ENCODE measurements at regions not wholly inside any gene's neighbourhood (a gene's known extent, or its start where the extent isn't known, plus 50 kb on each side); places are given as distances from the start of the nearest gene placed in this dataset.

DNA sequence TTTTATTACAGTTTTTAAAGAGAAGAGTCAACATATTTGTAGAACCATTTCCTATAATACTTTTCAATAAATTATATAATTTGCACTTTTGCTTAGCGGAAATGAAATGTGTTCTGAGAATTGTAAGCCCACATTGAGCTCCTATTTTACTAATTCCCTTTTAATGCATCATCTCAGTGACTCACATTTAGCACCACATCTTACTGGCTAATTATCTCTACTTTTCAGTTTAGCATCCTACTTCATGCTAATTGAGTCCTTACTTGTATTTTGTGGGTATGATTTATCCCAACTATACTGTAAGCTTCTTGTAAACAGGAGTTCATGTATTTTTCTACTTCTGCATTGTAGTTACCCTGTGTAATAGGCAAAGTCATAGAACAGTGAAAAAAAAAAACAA, 67.5 kb downstream of the TMX1 start:
- no peak for DNase-seq (ENCODE audit: low read depth)

DNA sequence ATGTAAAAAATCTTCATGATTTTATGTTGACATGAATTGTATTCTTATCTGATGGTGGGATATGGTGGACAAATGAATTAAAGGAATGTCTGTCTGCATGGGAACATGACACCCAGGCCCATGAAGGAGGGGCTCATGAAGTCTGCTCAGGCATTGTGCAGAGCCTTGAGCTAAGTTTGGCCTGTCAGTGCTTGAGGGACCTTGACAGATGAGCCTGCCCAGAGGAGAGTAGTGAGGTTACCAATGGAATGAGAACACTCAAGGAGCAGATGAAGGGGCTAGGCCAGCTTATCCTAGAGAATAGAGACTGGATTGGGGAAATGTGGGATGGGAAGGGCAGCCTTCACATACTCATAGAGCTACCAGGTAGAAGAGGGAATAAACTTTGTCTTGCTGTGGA, 68.8 kb downstream of the TMX1 start:
- DNase-seq (ENCODE audit: low read depth), result no peak

DNA sequence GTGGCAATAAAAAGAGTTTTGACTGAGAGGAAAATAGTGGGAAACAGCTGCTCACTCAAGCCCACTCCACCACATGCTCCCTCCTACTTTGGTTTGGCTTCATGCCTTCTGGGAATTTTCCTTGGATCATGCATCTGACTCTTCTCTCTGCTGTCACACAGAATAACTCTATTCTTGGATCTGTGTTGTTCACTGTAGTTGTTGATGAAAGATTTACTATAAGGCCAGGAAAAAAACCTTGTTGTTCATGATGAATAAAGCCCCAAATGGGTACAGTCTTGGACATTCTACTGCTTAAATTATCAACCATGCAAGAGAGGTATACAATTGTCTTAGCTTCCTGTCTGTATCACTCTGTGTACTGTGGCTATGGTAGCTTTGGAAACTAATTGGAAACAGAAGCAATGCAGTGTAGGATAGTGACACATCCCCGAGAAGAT, 70.5 kb downstream of the TMX1 start:
- DNase-seq (ENCODE audit: low read depth), result no peak

DNA sequence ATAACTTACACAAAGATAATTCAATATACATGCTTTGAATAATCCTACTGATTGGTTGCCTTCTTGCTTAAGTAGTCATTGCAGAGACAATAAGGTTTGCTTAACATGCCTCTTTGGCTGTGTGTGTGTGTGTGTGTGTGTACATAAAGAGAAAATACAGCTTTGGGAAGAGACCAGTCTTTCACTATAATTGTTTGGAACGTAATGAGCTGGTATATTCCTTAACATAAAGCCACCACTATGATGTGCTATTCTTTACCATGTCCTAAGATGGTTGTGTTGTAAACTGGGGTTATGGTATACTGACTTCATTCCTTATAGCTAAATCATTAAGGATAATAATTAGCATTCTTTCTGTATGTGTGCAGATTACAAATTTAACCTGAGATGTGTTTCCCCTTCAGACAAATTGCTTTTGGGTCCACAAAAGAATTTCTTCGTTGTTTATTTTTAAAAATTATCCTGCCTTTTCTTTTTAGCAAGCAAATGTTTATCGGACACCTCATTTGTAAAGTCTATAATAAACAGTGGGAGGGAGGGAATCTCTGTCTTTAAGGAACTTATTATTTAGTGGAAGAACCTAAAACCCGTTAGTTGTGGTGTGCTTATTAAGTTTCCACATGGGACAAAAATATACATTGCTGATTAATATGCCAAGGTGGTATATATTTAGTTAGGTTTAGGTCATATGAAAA, 74.4 kb downstream of the TMX1 start:
- DNase-seq (ENCODE audit: low read depth), result no peak

DNA sequence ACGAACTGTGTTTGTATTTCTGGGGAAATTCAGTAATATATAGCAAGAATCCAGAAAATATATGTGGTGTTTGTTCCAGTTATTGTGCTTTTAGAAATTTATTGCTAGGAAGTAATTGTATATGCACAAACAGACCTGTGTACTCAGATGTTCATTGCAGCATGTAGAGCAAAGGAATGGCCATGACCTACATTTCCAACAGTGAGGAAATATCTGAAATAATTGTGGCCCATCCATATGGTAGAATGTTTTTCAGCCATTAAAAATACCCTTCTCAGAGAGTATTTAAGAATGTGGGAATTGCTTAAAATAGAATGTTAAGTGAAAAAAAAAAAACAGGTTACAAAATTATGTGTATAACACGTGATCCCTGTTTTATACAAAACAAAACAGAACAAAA, 77.3 kb downstream of the TMX1 start:
- DNase-seq (ENCODE audit: low read depth), result no peak

DNA sequence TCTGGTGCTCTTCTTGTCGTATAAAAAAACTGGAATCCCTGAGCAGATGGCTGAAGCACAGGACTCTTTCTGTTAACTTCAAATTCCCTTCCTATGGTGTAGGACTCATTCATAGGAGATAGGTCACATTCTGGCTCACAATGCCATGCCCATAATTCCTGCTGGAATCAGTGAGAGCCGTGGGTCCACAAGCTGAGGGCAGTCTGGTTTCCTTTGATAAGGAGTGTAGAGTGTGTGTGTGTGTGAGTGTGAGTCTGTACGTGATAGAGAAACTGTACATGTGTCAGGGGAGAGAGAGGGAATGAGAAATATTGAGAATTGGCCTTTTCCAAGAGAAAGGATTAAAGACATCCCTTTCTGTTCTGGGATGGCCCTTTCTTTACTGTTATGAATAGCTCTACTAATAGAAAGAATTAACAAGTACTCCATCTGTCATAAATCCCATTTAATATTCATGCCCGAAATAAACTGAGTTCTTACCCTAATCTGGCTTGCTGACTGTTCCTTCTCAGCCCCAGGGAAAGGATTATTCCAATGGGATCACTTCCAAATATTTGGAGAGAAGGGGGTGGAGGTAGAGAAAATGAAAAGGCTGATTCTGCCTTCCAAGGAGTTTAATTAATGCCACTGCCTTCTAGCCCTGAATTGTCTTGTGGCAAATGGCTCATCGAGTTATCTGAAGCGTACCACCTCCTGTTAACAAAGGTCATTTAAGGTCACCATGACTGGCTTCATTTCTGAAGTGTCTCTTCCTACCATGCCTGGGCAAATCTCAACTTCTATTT, 79.0 kb downstream of the TMX1 start:
- no peak for DNase-seq (ENCODE audit: low read depth)

DNA sequence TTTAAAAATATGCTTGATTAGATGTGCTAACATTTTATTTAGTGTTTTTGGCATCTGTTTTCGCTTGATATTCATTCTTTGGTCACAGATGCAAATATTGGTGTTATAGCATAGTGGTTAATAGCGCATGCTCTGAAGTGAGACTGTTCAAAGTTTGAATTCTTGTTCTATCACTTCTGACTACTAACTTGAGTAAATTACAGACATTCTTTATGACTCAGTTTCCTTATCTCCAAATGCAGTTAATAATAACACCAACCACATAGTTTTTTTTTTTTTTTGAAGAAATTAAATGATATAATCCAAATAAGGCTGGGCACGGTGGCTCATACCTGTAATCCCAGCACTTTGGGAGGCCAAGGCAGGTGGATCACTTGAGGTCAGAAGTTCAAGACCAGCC, 81.0 kb downstream of the TMX1 start:
- no peak for DNase-seq (ENCODE audit: low read depth)

DNA sequence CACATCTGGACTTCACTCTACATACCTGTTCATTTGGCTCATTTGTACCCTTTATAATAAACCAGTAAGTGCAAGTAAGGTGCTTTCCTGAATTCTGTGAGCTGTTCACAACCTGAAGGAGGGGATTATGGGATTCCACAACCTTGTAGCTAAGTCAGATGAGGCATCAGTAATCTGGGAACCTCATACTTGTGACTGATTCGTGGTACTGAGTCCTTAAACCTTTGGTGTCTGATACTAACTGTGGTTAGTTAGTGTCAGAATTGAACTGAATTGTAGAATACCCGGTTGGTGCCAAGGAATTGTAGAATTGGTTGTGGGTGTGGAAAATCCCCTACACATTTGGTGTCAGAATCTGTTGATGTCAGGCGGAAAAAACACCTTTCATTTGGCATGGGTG, 83.4 kb downstream of the TMX1 start:
- no peak for DNase-seq (ENCODE audit: low read depth)

DNA sequence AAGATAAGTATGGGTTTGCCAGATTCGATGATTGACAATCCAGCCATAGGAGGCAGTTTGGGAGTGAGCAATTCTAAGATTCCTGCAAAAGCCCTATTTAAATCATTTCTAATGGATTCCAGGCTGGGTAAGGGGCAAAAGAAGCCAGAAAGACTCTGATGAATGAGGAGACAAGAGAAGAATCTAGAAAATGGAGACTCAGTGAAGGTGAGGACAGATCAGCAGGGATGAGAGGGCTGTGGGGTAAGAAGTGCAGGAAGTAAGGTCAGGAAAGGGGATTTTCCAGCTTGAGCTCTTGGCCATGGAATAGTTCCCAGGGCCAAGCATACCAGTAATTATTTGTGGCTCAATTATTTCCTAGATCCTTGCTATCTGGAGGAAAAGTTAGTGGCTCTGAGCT, 87.3 kb downstream of the TMX1 start:
- no peak for DNase-seq (ENCODE audit: low read depth)

DNA sequence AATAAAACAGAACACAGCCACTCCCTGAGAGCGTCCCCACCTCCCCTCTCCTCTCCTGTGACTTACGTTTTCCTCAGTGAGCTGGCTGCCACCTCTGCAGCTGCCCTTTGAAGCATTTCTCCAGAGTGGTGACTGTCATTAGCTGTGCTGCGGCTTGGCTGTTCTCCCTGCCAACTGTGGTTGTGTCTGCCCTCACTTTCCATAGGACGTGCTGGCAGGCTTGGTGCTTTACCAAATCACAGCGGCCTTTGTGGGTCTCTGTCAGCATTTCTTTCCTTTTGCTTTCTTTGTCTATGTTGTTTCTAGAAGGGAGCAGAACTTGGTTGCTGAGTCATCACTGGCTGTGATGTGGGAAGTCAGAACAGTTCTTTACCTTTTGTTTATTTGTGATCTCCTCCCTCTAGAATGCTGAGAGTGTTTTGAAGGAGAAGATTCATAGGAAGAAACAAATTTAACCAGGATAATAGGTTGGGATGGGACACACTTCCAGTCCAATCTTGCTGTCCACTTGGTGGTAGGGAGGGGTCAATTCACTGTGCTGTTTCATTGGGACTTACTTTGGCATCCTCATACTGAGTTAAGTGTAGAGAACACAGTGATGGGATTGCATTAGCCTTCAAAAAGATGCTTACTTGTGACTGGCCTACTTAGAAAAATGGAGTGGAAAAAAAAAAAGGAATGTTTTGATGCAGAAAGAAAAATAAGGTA, 88.2 kb downstream of the TMX1 start:
- DNase-seq (ENCODE audit: low read depth), result no peak

DNA sequence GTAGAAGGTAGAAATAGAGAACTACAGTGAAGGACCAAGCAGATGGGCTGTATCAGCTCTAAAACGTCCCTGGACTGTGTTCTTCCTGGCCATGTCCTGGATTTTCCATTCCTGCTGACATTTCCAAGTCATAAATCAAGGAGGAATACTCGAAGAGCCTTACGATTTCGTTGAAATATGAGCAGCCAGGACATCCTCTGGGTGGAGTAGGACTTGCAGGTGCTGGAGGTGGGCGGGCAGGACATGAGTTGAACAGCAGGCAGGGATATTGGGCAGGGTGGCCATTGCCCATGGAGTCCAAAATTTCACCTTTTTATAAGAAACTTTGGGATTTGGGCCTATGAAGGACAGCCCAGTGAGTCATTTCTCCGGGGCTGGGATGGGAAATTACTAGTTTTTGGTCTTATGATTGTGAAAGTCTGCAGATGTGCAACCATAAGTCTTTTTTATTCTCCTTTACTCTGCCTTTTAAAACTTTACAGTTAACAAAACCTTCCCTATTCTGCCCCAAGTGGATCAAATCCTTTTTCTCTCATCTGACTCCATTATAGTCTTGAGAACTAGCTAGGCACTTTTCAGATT, 88.8 kb downstream of the TMX1 start:
- DNase-seq (ENCODE audit: low read depth), result no peak

DNA sequence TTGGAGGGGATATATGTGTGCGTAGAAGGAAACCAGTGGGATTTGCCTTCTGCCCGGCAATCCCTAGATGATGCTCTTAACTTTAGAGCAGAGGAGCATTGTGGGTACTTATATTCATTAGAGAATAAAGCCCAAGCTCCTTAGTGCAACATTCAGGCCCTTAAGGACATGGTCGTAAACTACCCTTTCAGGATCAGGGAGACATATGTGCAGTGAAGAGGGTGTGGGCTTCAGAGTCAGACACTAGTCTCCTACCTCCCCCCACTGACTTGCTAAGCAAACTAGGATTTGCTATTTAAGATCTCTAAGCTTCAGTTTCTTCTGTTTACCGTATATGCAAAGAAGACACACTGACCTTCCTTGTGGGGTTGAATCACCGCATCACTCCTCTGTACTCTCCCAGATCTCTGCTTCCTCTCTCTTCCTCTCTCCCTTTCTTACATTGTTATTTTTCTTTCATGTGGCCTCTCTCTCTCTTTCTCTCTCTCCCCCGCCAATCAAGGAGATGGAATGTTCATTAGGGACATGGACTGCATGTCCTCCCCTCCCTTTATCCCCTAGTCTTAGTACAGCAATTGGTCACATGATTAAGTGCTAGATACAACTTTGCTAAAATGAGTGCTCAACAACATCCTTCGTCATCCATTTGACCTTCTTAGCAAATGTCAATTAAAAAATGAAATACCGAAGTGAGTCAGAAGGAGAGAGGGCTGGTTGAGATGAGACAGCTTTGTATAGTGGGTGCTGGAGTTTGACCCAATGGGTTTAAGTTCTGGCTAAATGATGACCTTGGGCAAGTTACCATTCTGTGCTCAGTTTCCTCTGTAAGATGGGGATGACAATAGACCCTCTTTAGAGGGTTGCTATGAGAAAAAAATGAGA, 91.7 kb downstream of the TMX1 start:
- DNase-seq (ENCODE audit: low read depth), result no peak

DNA sequence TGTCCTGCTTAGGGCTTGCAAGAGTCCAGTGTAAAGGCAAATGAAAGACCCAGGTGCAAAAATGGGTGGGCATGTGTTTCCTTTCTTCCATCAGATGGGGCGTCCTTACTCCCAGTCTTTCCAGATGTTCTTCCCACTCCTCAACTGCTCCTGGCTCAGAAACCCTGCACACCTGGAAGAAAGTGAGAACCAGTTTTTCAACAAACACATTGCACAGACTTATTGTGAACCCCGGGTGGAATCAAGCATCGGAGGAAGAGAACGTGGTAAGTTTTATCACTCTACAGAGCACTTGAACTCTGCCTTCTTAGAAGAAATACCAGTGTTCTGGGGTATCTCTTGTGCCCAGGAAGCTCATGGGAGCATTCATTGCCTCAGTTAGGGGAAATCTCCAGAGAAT, 93.3 kb downstream of the TMX1 start:
- no peak for DNase-seq (ENCODE audit: low read depth)

DNA sequence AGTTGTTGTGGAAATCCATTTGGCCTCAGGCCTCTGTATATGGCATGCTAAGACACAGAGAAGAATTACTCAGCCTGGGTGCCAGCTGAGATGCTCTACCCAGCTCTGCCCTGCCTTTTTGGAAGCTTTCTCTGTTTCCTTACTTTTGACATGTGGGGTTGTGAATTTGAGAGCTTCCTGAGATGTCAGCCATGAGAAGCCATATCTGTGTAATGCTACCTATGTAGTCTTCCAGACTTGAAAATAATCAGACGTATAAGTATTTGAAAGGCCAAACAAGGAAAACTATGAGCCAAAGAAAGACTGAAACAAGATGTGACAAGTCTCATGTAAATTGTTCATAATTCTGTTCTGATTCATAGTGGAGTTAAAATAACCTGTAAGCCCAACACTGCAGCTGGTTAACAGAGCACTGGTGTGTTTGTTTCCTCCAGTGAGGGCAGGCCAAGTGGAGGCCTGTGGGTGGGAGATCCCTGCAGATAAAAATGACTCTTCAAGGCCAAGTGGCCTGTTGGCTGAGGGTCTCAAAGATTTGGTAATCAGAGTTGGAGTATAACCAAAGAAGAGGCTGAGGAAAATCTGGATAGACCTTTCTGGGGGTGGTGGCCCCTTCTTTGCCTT, 94.0 kb downstream of the TMX1 start:
- DNase-seq (ENCODE audit: low read depth), result no peak

DNA sequence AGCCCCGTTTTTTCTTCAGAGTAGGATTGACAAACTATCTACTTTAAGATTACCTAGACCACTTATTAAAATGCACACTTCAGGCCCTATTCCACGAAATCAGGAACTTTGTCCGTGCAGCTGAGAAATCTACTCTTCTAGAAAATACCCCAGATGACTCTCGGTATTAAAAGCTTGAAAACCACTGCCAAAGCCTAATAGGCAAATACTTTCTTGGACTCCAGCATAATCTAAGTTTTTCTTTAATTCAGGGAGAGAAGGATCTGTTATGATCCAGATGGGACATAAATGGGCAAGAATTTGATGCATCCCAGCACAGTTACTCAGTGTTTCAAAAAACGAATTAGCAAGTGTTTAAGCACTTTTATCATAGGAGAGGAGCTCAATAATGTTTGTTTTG, 94.5 kb downstream of the TMX1 start:
- no peak for DNase-seq (ENCODE audit: low read depth)

DNA sequence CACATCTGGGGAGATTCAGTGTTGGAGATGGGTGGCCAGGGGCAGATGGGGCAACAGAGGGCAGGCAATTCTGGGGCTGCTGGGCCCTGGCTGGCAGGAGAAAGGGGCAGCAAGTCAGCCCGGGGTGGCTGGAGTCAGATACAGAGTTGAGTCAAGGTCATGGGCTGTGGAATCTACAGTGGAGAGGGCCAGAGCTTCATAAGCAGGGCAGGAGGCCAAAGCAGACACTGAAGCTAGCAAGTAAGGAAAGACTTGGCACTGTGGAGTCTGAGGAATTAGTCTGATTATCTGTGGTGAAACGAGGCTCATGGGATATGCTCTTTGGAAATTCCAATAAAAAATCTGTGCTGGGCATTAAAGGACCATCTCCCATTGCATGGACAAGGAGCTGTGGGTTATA, 95.5 kb downstream of the TMX1 start:
- no peak for DNase-seq (ENCODE audit: low read depth)

DNA sequence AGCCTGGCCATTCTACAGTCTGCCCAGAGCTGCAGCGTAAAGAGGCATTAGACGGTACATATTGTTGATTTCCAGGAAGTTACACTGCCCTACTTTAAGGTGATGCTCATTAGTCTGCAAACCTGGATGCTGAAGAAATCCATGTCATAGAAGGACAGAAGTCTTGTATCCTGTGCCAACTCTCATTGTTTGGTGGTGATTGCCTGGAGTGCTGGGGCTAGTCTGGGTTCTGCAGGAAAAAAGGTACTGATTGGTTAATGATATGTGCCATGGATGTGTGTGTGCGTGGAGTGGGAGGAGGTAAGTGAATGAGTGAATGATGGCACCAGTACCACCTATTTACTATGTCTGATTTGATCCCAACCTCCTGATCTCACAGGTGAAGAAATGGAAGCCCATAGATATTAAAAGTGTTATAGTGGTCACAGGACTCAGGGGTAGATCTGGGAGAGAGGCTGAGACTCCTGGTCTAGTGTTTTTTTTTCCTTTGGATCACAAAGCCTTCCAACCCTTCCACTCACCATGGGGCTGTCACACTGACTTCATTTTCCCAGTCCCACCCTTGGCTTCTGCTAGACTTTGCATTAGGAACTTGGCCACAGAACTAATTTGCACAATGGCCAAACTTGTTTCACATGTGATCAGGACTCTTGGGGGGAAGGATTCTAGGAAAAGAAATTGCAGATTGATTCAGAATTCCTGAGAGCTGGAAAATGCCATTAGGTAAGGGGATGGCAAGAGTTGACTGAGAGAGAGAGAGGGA, 96.1 kb downstream of the TMX1 start:
- DNase-seq (ENCODE audit: low read depth), result no peak

DNA sequence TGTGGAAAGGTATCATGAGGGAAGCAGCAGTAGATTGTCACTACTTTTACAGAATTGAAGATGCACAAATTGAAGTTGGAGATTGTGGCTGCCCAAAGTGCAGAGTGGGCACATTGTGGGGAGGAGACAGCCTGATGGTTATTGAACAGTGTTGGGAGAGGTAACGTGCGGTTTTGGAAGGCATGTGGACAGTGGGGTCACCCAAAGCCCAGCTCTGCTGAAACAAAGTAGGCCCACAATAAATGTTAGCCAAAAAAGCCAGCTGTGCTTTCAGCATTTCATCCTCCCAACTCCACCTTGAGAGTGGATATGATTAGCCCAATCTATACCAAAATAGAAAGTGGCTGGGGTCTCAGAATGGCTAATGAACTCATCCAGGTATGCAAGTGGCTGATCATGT, 96.7 kb downstream of the TMX1 start:
- no peak for DNase-seq (ENCODE audit: low read depth)

DNA sequence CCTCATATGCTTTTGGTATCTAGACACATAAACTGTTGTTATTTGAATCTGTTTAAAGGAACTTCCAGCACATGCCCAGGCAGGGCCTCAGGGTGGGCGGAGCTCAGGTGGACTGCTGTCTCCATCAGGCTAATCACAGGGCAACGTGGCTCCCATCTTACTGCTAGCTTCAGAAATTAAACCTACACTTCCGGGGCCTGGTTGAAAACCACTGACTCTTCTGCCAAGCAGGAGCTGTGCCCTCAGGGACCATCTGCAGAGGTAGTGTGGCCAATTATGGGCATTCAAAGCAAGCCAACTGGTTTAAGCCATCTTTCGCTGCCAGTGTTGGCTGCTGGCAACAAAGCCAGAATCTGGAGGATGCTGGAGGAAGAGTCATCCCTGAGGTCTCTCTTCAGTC, 97.5 kb downstream of the TMX1 start:
- no peak for DNase-seq (ENCODE audit: low read depth)

DNA sequence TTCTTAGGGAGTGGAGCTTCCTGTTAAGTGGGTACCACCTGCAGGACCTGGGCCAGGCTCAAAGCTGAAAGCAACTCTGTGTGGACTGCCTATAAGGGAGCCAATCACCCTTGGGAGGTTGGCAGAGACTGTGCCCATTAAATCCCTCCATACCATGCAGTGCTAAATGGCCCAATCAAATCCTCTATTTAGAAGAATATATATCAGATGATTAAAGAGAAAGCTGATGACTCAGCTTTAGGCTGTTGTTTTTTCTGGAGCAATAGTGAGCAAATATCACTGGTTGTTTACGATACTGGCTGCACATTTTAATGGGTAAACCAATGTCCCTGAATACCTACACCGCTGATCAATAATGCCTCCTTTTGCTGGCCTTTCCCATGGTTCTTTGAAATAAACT, 101.3 kb downstream of the TMX1 start:
- no peak for DNase-seq (ENCODE audit: low read depth)

DNA sequence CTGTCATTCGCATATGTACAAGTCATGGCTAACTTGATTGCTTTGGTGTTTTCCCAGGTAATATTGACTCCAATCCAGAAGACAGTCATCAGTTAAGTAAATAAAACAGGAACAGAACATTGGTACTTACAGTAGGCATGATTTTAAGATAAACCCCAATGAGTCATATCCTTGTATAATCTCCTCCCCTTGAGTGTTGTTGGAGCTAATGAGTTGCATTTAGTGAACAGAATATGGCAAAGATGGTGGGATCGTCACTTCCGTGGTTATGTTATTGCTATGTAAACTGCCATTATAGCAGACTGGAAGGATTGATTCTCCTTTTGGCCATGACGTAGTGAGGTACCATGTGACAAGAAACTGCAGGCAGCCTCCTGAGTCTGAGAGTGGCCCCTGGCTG, 102.2 kb downstream of the TMX1 start:
- DNase-seq (ENCODE audit: low read depth), result no peak

Data from stimulated activated CD8-positive, alpha-beta memory T cell treated with anti-CD3 and anti-CD28 coated beads, Interleukin-15, amount 100 ng/mL, for 1 hour (primary cell).